HFFc6 (cell line): ENCODE measurements at regions not wholly inside any gene's neighbourhood (a gene's known extent, or its start where the extent isn't known, plus 50 kb on each side); places are given as distances from the start of the nearest gene placed in this dataset.
A peak's percentile ranks its signal among the peaks of the same experiment; 100 is the strongest.

Experiments used
- DNase-seq: peaks from one replicate; pipeline ENCODE4 v3.0.0-alpha.2; 2018
- H3K27ac Mint-ChIP-seq: 2 replicates; pipeline ENCODE4 v1.8.0; 2020; ENCODE audit warnings: mild to moderate bottlenecking, mixed read lengths
- H3K27me3 Mint-ChIP-seq: 2 replicates; pipeline ENCODE4 v1.8.0; 2021; ENCODE audit warnings: mild to moderate bottlenecking, moderate library complexity, mixed read lengths; ENCODE audit not compliant: insufficient read depth
- H3K36me3 Mint-ChIP-seq: 2 replicates; pipeline ENCODE4 v1.8.0; 2021; ENCODE audit warnings: low read depth, mixed read lengths
- H3K4me1 Mint-ChIP-seq: 2 replicates; pipeline ENCODE4 v1.8.0; 2020; ENCODE audit warnings: low read depth, mixed read lengths
- H3K4me3 Mint-ChIP-seq: 2 replicates; pipeline ENCODE4 v1.8.0; 2020; ENCODE audit warnings: mild to moderate bottlenecking, moderate library complexity, mixed read lengths
- H3K9me3 Mint-ChIP-seq: 2 replicates; pipeline ENCODE4 v1.8.0; 2020; ENCODE audit warnings: mild to moderate bottlenecking, mixed read lengths
- TF ChIP-seq, protein P1 (sequence below): fragments of 200-600 bp; sonication (generic); IDR thresholded peaks from 2 replicates; pipeline ENCODE4 v1.5.0; 2021; ENCODE audit warnings: antibody characterized with exemption, mild to moderate bottlenecking

DNA sequence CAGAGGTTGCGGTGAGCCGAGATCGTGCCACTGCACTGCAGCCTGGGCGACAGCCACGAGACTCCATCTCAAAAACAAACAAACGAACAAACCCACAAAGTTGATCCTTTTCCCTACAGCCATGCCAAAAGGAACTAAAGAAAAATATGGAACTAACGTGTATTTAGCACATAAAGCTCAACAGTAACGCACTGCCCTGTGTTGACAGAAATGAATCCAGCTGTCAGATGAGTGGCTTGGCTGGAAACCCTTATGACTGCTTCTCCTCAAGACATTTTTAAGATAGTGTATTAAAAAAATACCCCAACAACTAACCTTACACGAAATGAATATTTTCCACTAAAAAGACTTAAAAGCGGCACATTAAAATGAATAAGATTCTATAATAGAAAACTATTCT is 62.9 kb upstream of the TUBA3E start:
- no peak for DNase-seq
- Mint-ChIP-seq H3K4me3 (no peak overlapping the region), H3K4me1 (no peaks in the 10 kb centered on the region), H3K36me3 (no peaks in the 10 kb centered on the region), H3K9me3 (no peaks in the 10 kb centered on the region), H3K27ac (no peak overlapping the region), H3K27me3 (peaks cover 19% of the 10 kb centered on the region)
- TF ChIP-seq, protein P1, sequence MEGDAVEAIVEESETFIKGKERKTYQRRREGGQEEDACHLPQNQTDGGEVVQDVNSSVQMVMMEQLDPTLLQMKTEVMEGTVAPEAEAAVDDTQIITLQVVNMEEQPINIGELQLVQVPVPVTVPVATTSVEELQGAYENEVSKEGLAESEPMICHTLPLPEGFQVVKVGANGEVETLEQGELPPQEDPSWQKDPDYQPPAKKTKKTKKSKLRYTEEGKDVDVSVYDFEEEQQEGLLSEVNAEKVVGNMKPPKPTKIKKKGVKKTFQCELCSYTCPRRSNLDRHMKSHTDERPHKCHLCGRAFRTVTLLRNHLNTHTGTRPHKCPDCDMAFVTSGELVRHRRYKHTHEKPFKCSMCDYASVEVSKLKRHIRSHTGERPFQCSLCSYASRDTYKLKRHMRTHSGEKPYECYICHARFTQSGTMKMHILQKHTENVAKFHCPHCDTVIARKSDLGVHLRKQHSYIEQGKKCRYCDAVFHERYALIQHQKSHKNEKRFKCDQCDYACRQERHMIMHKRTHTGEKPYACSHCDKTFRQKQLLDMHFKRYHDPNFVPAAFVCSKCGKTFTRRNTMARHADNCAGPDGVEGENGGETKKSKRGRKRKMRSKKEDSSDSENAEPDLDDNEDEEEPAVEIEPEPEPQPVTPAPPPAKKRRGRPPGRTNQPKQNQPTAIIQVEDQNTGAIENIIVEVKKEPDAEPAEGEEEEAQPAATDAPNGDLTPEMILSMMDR: no peak

DNA sequence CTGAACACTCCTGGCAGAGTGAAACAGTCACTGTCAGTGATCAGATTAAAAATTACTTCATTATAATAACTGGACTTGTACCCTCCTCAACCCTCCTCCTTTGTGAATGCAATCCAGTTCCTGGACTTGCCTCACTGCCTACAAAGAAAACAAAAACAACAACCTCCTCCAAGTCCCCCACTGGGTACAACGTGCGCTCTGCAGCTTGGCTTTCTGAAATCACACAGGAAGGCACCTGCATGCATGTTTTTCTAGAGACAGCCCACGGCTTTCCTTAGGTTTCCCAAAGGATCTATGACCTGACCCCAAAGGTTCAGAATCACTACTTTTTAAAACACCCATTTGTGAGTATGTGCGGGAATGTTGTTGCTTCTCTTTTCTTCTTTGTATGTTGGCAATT is 61.4 kb upstream of the TUBA3E start:
- TF ChIP-seq, protein P1: no peak
- H3K36me3 Mint-ChIP-seq: no peaks in the 10 kb centered on the region
- no peak overlapping the region for H3K27ac Mint-ChIP-seq
- no peaks in the 10 kb centered on the region for H3K9me3 Mint-ChIP-seq
- H3K4me3 Mint-ChIP-seq: no peak overlapping the region
- H3K4me1 Mint-ChIP-seq: no peaks in the 10 kb centered on the region
- DNase-seq: no peak
- H3K27me3 Mint-ChIP-seq: peaks cover 21% of the 10 kb centered on the region

DNA sequence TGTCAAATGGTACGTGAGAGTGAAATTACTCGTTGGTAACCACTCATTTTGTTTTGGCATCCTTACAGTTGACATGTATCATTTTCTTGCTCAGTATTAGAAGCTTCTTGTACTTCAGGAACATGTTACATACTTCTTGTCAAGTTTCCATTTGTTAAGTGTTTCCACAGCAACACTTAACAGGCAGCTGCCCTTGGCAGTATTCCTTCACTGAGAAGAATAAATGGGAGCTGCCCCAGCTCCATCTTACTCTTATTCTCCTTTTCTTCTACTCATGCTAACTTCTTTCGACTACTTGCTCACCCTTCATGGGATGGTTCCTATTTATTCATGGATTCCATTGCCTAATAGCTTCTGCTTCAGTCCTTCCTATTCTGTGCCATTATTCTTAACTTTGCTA is 60.1 kb upstream of the TUBA3E start:
- H3K9me3 Mint-ChIP-seq: no peaks in the 10 kb centered on the region
- no peak for DNase-seq
- no peaks in the 10 kb centered on the region for H3K4me1 Mint-ChIP-seq
- no peak overlapping the region for H3K4me3 Mint-ChIP-seq
- no peak overlapping the region for H3K27ac Mint-ChIP-seq
- H3K36me3 Mint-ChIP-seq: no peaks in the 10 kb centered on the region
- peaks cover 23% of the 10 kb centered on the region for H3K27me3 Mint-ChIP-seq
- TF ChIP-seq, protein P1: no peak

DNA sequence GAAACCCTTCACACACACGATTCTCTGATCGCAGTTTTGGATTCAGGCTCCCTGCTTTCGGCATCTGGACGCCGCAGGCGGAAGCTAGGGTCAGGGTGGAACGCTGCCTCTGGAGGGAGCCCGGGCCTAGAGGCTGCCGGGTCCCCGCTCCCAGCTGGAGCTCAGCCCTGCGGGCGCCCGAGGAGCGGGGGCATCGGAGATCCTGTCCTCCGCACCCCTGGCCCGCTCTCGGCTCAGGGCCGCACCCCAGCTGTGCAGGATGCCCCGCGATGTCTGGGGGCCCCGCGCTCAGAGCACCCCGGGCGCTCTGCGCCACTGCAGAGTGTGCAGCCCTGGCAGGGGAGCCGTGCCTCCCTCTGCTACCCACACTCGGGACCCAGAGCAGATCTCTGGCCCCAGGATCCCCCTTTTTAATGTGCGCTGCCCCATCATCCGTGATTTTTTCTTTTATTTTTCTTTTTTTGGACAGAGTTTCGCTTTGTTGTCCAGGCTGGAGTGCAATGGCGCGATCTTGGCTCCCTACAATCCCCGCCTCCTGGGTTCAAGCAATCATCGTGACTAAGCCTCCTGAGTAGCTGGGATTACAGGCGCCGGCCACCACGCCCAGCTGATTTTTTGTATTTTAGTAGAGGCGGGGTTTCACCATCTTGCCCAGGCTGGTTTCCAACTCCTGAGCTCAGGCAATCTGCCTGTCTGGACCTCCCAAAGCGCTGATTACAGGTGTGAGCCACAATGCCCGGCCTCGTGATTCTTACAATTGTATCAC is 54.8 kb upstream of the TUBA3E start:
- Mint-ChIP-seq H3K4me3 (peak overlapping the region; percentile 88), H3K9me3 (no peaks in the 10 kb centered on the region), H3K27ac (peak overlapping the region; percentile 73), H3K4me1 (peaks cover 5% of the 10 kb centered on the region; the same call in 1 of the 2 replicates), H3K27me3 (peaks cover 40% of the 10 kb centered on the region), H3K36me3 (no peaks in the 10 kb centered on the region)
- DNase-seq: peak; percentile 32
- TF ChIP-seq, protein P1: no peak

DNA sequence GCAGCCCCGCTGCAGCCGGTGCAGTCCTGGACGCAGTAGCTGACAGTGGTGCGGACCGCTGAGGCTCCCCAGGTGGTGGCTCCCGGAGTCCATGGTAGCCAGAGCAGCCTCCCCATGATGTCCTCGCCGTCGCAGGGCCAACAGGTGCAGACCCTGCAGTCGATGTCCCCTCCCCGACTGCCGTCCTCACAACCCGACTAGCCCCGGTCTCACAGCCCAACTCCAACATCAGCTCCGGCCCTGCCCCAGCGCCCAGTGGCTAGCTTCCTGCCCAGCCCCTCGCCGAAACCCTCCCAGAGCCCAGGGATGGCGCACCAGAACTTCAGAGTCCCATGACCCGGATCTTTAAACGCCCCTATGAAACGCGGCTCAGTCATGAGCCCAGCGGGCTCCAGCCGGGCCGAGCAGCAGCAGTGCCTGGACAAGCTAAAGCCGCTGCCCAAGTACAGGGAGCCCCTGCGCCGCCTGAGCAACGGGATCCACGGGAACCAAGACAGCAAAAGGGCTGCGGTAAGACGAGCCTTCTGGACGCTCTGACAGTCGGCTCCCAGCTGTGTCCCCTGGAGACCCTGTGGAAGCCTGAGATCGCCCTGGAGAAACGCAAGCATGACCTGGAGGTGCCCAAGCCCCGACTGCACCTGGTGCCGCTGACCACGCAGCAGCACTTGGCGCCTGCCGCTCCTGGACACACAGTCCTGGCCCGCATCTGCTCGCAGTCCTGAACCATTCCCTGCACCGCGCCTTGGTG is 53.8 kb upstream of the TUBA3E start:
- H3K4me1 Mint-ChIP-seq: peaks cover 5% of the 10 kb centered on the region; the same call in 1 of the 2 replicates
- TF ChIP-seq, protein P1: no peak
- DNase-seq: no peak
- no peak overlapping the region for H3K27ac Mint-ChIP-seq
- peak overlapping the region; percentile 67 for H3K4me3 Mint-ChIP-seq
- H3K9me3 Mint-ChIP-seq: no peaks in the 10 kb centered on the region
- H3K27me3 Mint-ChIP-seq: peaks cover 41% of the 10 kb centered on the region
- no peaks in the 10 kb centered on the region for H3K36me3 Mint-ChIP-seq
